A549 (cell line): ENCODE measurements at regions not wholly inside any gene's neighbourhood (a gene's known extent, or its start where the extent isn't known, plus 50 kb on each side); places are given as distances from the start of the nearest gene placed in this dataset.

Experiments used
- ATAC-seq, 2 experiments: fragments of 200-7000 bp in 1 of 2; fragments of >200 bp in 1 of 2; cut with Nextera tagmentation in 1 of 2; cut with Tn5 transposase in 1 of 2; 3 replicates each; pipeline versions ENCODE4 v1.8.0 to v1.9.1; 2018 to 2020; ENCODE audit warnings: mild to moderate bottlenecking in 1 of 2, moderate library complexity in 1 of 2
- CTCF ChIA-PET: fragments of 300-600 bp; sonication (Branson Sonifier 250); formaldehyde crosslinking; extraction: SDS; loops from one replicate; lab custom pipeline; 2021; ENCODE audit warnings: antibody characterized with exemption, inconsistent platforms; lab: Yijun Ruan, JAX
- POLR2A ChIA-PET: fragments of 350-600 bp; formaldehyde crosslinking; extraction: SDS; loops from one replicate; lab custom pipeline; 2021; ENCODE audit warnings: antibody characterized with exemption, inconsistent platforms; lab: Yijun Ruan, JAX
- DNase-seq, 2 experiments: peaks; one replicate each; pipeline versions ENCODE4 v3.0.0 to v3.0.0-alpha.2; 2011 to 2016; ENCODE audit warnings: low read depth in 1 of 2, low spot score in 1 of 2
- FAIRE-seq: peaks from 2 replicates; lab custom pipeline; 2011; peaks lifted over from hg19 to GRCh38; lab: Jason Lieb, UNC
- H3K27ac ChIP-seq, 2 experiments: fragments of >200 bp; sonication (Bioruptor Twin); formaldehyde crosslinking; 3 replicates each; pipeline ENCODE4 v1.5.1; 2016 to 2017
- H3K4me1 ChIP-seq: fragments of >200 bp; sonication (Bioruptor Twin); formaldehyde crosslinking; 3 replicates; pipeline ENCODE4 v1.6.1; 2016
- H3K4me2 ChIP-seq: fragments of >200 bp; sonication (Bioruptor Twin); formaldehyde crosslinking; 3 replicates; pipeline ENCODE4 v1.6.1; 2016
- H3K4me3 ChIP-seq: fragments of >200 bp; sonication (Bioruptor Twin); formaldehyde crosslinking; 3 replicates; pipeline ENCODE4 v1.5.1; 2016
- H3K9me3 ChIP-seq: fragments of >200 bp; sonication (Bioruptor Twin); formaldehyde crosslinking; 3 replicates; pipeline ENCODE4 v1.6.1; 2016
- CBX2 ChIP-seq: fragments of 200-600 bp; sonication (generic); IDR thresholded peaks from 2 replicates; pipeline ENCODE4 v1.6.1; 2016; ENCODE audit warnings: low read depth, mild to moderate bottlenecking, borderline replicate concordance
- CEBPB ChIP-seq, 2 experiments: fragments of >200 bp in 1 of 2; sonication (Bioruptor Twin) in 1 of 2; formaldehyde crosslinking in 1 of 2; IDR thresholded peaks; 2 replicates each; pipeline ENCODE4 v1.6.1; 2012 to 2016
- WGBS: methylation state at CpG from one replicate; pipeline ENCODE4 v1.1.6; 2017; ENCODE audit errors: missing lambda C conversion rate; 5-methylcytosine and 5-hydroxymethylcytosine counted together
- small RNA-seq, 6 experiments: library from RNA; depleted of rRNA; stranded (forward); fragments of <200 nt; gene quantifications; one replicate each; pipeline ENCODE3, GENCODE V24; 2012
- TF ChIP-seq, protein P1 (sequence below): fragments of 200-600 bp; sonication (generic); IDR thresholded peaks from 2 replicates; pipeline ENCODE4 v1.6.1; 2016; ENCODE audit warnings: antibody characterized with exemption, mild to moderate bottlenecking, moderate library complexity
- TF ChIP-seq, protein P2 (sequence below): IDR thresholded peaks from 2 replicates; pipeline ENCODE4 v1.6.1; 2012
- TF ChIP-seq, protein P3 (sequence below): fragments of 450-650 bp; IDR thresholded peaks from 2 replicates; pipeline ENCODE4 v1.6.1; 2014; ENCODE audit warnings: antibody characterized with exemption

DNA sequence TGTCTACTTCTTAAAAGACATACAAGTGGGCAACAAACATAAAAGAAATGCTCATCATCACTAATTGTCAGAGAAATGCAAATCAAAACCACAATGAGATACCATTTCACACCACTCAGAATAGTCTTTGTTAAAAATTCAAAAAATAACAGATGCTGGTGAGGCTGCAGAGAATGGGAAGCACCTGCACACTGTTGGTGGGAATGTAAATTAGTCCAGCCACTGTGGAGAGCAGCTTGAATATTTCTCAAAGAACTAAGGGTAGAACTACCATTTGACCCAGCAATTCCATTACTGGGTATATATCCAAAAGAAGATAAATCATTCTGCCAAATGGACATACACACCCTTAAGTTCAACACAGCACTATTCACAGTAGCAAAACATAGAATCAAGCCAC is 61.8 kb upstream of the STEAP1 start (continued):
- TF ChIP-seq, protein P1, sequence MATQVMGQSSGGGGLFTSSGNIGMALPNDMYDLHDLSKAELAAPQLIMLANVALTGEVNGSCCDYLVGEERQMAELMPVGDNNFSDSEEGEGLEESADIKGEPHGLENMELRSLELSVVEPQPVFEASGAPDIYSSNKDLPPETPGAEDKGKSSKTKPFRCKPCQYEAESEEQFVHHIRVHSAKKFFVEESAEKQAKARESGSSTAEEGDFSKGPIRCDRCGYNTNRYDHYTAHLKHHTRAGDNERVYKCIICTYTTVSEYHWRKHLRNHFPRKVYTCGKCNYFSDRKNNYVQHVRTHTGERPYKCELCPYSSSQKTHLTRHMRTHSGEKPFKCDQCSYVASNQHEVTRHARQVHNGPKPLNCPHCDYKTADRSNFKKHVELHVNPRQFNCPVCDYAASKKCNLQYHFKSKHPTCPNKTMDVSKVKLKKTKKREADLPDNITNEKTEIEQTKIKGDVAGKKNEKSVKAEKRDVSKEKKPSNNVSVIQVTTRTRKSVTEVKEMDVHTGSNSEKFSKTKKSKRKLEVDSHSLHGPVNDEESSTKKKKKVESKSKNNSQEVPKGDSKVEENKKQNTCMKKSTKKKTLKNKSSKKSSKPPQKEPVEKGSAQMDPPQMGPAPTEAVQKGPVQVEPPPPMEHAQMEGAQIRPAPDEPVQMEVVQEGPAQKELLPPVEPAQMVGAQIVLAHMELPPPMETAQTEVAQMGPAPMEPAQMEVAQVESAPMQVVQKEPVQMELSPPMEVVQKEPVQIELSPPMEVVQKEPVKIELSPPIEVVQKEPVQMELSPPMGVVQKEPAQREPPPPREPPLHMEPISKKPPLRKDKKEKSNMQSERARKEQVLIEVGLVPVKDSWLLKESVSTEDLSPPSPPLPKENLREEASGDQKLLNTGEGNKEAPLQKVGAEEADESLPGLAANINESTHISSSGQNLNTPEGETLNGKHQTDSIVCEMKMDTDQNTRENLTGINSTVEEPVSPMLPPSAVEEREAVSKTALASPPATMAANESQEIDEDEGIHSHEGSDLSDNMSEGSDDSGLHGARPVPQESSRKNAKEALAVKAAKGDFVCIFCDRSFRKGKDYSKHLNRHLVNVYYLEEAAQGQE = no peak
- TF ChIP-seq, protein P2, sequence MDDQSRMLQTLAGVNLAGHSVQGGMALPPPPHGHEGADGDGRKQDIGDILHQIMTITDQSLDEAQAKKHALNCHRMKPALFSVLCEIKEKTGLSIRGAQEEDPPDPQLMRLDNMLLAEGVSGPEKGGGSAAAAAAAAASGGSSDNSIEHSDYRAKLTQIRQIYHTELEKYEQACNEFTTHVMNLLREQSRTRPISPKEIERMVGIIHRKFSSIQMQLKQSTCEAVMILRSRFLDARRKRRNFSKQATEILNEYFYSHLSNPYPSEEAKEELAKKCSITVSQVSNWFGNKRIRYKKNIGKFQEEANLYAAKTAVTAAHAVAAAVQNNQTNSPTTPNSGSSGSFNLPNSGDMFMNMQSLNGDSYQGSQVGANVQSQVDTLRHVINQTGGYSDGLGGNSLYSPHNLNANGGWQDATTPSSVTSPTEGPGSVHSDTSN = no peak

DNA sequence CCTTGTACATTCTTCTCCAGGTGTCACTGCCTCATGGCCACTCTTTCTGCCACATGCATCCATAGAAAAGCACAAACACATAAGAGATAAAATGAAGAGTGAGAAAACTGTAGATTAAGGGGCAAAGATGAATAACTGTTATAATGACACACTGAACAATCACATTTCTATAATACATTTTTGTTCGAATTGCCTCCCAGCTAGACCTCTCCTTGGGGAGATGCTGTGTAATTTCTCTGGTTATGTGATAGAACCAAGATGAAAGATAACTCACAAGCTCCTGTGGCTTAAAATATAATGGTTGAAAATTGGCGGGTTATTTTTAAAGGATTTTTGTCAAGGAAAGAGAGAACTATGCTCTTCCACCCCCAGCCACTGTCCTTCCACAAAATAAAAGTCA is 60.2 kb upstream of the STEAP1 start:
- H3K4me3 ChIP-seq = no peak overlapping the region
- H3K4me1 ChIP-seq = no peaks in the 10 kb centered on the region
- no peak for DNase-seq
- no peaks in the 10 kb centered on the region for H3K9me3 ChIP-seq
- FAIRE-seq = no peak
- no peak for TF ChIP-seq CBX2
- TF ChIP-seq, protein P3, sequence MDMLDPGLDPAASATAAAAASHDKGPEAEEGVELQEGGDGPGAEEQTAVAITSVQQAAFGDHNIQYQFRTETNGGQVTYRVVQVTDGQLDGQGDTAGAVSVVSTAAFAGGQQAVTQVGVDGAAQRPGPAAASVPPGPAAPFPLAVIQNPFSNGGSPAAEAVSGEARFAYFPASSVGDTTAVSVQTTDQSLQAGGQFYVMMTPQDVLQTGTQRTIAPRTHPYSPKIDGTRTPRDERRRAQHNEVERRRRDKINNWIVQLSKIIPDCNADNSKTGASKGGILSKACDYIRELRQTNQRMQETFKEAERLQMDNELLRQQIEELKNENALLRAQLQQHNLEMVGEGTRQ = no peak
- no peak for TF ChIP-seq CEBPB (IDR thresholded peaks at IDR 0.05)
- CTCF ChIA-PET = no interaction called here
- H3K4me2 ChIP-seq = no peak overlapping the region
- WGBS = 5% methylated on average over 2 of the region's 2 CpGs
- no peak overlapping the region for H3K27ac ChIP-seq
- POLR2A ChIA-PET = no interaction called here
- no peak for ATAC-seq

Small RNA genes in the stretch of these regions (small RNA-seq; reads per million reads assigned to genes)
- gene RNU6-274P = 0 to 1.3 (median 0.10) reads per million in 6 experiments
